Choroid plexus epithelial cell (primary cell): ENCODE measurements at regions not wholly inside any gene's neighbourhood (a gene's known extent, or its start where the extent isn't known, plus 50 kb on each side); places are given as distances from the start of the nearest gene placed in this dataset.
A peak's percentile ranks its signal among the peaks of the same experiment; 100 is the strongest.
"Not testable (repeated sequence)": the region's sequence is repeated elsewhere in the genome, so short reads cannot be mapped to it uniquely, and the experiment has no call there.

Source experiments
- DNase-seq: peaks from one replicate; pipeline ENCODE4 v3.0.0-alpha.2; 2010; ENCODE audit warnings: low read depth
- H3K4me3 ChIP-seq: 2 replicates; pipeline ENCODE4 v1.5.1; 2011; ENCODE audit warnings: low read depth, mild to moderate bottlenecking, control low read depth, low read length, moderate library complexity
- TF ChIP-seq, protein P1 (sequence below): conservative IDR thresholded peaks from 2 replicates; pipeline ENCODE4 v1.5.1; 2011; ENCODE audit warnings: low read depth, mild to moderate bottlenecking, control low read depth, inconsistent platforms, low read length, moderate library complexity

DNA sequence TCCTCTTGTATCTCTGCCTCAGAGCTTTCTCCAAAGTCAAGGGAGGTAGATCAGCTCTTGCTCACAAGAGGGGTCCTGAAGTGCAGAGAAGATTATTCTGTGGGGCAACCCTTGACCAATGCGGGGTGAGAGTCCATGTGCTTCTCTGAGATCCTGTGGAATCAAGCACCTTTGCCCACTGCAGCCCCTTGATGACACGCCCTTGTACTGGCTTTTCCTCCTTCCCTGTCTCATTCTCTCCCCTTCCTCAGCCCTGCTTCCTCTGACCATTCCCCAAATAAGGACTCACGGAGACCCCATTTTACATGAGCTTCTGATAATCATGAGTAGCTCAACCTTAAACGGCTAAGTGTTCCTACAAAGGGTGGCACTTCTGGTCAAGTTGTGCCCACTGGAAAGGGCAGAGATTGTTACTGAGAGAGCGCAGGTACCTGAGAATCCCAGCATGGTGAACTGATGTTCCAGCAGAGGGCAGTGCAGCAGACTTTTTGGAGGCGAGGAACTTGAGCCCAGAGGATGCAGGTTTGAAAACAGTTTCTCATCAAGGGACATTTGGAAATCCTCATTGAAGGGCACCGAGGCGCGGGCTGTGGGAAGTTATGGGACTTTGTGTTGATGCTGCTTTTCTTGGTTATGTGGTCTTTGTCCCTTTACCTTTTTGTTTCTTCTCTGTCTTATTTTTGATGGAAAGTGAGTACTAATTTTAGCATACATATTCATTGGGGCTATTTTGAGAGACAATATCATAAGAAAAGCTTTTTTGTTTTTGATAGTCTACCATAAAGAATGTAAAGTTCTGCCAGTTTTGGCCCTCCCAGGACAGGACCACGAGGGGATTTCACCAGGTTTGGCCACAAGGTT lies 201.3 kb downstream of the RBM46 start:
- DNase-seq = peak; percentile 70
- TF ChIP-seq, protein P1, sequence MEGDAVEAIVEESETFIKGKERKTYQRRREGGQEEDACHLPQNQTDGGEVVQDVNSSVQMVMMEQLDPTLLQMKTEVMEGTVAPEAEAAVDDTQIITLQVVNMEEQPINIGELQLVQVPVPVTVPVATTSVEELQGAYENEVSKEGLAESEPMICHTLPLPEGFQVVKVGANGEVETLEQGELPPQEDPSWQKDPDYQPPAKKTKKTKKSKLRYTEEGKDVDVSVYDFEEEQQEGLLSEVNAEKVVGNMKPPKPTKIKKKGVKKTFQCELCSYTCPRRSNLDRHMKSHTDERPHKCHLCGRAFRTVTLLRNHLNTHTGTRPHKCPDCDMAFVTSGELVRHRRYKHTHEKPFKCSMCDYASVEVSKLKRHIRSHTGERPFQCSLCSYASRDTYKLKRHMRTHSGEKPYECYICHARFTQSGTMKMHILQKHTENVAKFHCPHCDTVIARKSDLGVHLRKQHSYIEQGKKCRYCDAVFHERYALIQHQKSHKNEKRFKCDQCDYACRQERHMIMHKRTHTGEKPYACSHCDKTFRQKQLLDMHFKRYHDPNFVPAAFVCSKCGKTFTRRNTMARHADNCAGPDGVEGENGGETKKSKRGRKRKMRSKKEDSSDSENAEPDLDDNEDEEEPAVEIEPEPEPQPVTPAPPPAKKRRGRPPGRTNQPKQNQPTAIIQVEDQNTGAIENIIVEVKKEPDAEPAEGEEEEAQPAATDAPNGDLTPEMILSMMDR = peak; percentile 82
- H3K4me3 ChIP-seq = no peak overlapping the region

DNA sequence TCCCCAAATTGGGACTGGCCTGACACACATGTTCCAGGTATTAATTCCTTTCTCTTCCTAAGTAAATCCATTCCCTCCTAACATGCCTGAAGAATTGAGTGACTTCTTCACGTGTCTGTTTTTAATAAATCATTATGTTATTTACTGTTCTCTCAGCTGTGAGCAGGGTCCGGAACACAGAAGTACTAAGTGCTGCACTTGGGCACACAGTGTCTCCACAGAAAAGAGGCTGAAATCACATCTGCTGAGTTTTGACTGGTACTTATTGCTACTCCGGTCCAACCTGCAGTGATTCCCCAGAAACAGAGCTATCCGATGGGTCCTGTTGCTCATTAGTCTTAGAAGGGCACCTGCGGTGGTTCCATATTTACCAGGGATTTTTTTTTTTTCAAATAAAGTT lies 202.6 kb downstream of the RBM46 start:
- H3K4me3 ChIP-seq = no peak overlapping the region
- TF ChIP-seq, protein P1 = no peak
- no peak for DNase-seq

DNA sequence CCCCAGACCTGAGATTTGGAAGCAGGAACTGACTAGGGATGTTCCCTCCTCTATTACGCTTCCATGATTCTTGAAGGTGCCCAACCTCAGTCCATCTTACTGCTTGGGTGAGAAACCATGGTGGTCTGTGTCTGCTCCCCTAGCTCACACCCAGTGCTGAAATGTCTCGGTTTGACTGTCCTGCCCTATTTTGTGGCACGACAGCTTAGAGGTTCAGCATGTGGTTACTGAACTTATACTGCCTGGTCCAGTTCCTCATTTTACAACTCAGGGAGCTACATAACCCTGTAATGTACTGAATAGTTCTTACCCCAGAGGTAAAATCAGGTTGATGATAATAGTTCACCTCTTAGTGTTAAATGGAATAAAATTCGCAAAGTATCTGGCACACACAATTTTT lies 203.1 kb downstream of the RBM46 start:
- TF ChIP-seq, protein P1 = no peak
- H3K4me3 ChIP-seq = no peak overlapping the region
- no peak for DNase-seq

DNA sequence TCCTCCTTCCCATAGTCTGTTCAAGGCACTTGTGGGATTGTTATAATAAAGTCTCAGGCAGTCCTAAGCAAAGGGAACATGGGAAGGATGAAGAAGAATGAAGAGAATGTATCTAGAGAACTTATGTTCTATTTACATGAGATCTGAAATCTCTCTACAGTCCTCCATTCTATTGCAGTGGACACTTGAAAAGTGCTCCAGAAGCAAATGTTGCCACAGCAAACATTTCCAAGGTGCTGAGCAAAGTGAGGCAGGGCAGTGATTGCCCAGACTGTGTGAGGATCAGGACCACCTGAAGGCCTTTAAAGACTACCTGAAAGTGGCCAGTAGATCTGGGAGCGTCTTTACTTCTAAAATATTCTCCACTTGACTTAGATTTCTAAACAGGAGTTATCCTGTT lies 203.5 kb downstream of the RBM46 start:
- H3K4me3 ChIP-seq = no peak overlapping the region
- DNase-seq = no peak
- TF ChIP-seq, protein P1 = no peak

DNA sequence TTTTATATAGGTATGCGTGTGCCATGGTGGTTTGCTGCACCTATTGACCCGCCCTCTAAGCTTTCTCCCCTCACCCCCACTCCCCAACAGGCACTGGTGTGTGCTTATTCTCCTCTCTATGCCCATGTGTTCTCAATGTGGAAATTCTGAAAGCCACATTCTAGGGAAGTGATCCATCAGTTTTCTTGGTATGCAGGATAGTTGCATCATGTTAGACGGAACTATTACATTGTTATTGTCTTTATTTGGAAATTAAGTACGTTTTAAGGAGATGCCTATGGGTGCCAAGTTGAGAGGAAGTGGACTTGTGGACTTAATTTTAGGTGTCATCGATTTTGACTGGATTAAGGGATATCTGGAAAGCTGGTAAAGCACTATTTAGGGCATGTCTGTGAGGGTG lies 204.6 kb downstream of the RBM46 start:
- no peak overlapping the region for H3K4me3 ChIP-seq
- peak; percentile 4 for DNase-seq
- TF ChIP-seq, protein P1 = no peak

DNA sequence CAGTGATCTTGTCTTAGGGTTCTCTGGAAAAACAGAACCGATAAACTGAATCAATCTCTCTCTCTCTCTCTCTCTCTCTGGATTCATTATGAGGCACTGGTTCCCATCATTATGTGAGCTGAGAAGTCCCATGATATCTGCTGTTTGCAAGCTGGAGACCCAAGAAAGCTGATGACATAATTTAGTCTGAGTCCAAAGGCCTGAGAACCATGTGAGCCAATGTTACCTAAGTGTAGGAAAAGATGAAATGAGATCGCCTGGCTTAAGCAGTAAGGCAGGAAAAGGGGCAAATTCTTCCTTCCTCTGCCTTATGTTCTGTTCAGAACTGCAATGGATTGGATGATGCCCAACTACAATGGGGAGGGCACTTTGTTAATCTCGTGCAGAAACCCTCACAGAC lies 207.4 kb downstream of the RBM46 start:
- no peak for DNase-seq
- no peak overlapping the region for H3K4me3 ChIP-seq
- TF ChIP-seq, protein P1 = no peak

DNA sequence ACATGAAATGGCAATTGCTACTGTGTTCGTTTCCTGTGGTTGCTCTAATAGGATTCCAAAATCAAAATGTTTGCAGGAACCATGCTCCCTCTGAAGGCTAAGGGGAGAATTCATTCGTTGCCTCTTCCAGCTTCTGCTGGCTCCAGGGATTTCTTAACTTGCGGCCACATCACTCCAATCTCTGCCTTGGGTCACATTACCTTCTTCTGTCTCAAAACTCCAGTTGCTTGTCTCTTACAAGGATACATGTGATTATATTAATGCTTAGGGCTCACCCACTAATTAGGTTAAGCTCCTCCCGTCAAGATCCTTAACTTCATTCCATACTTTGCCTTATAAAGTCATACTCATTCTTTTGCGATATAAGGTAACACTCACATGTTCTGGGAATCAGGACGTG lies 208.4 kb downstream of the RBM46 start:
- no peak for DNase-seq
- TF ChIP-seq, protein P1 = no peak
- no peak overlapping the region for H3K4me3 ChIP-seq

DNA sequence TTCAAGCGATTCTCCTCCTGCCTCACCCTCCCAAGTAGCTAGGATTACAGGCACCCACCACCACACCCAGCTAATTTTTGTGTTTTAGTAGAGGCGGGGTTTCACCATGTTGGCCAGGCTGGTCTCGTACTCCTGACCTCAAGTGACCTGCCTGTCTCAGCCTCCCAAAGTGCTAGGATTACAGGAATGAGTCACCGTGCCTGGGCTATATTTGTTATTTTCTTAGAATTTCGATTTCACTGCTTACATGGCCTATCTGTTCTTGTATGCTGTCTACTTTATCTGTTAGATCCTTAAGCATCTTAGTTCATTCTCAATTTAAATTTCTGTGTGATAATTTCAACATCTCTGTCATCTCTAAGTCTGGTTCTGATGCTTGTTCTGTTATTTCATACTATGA lies 210.6 kb upstream of the NPY2R start:
- DNase-seq = peak; percentile 29
- not testable (repeated sequence) for H3K4me3 ChIP-seq
